Left ventricle myocardium superior (tissue), 1 donor: ENCODE measurements at regions not wholly inside any gene's neighbourhood (a gene's known extent, or its start where the extent isn't known, plus 50 kb on each side); places are given as distances from the start of the nearest gene placed in this dataset.
A peak's percentile ranks its signal among the peaks of the same experiment; 100 is the strongest.

Experiments used
- ATAC-seq: fragments of 200-7000 bp; cut with Tn5 transposase; one replicate; pipeline ENCODE4 v1.9.1; 2020; ENCODE audit warnings: mild to moderate bottlenecking, moderate library complexity
- DNase-seq: peaks from one replicate; pipeline ENCODE4 v3.0.0-alpha.2; 2020
- intact Hi-C: fragments of 100-400 bp; cut with micrococcal nuclease; formaldehyde crosslinking; loops from one replicate; pipeline ENCODE4 v1.11.0; 2022
- donor health status: DM: no; HTN: yes; CAD: no; lungs with severe emphysema.

DNA sequence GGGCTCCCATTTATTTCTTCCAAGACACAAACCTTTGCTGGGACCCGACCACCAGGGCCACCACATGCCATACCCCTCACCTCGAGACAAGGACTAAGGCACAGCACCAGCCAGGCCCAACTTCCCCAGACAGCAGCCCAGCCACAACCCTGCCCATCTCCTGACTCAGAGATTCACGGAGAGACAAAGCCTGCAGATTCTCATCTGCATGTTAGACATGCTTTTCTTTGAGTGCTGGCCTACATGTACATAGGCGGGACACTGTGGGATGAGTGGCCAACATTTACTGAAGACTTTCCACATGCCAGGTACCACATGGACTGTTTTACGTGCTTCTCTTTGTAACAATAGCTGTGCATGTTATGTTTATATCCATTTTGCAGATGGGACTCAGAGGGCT, 221.3 kb upstream of the ZMIZ1 start:
- intact Hi-C loops = no loop called here
- no peak for ATAC-seq

DNA sequence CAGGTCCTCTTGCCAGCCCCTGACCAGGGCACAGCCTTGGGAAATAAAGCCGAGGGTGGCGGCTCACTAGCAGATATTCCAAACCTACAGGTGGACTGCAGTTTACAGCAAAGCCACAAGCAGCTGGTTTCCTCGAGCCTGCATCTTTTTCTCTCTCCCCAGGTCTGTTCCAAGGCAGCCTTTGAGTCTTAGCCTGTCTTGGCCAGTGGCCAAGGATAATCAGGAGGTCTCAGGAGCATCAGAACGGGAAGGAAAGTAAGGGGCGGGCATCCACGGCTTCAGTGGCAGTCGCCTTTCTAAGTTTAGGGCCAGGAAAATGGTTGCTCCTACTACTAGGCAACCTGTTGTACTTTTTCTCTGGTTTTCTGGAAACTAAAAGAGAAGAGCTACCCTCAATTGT, 219.7 kb upstream of the ZMIZ1 start:
- ATAC-seq (no peak), DNase-seq (no peak)
- intact Hi-C loops = no loop called here

More for the DNA sequence above, 221.3 kb upstream of the ZMIZ1 start:
- no peak for DNase-seq

DNA sequence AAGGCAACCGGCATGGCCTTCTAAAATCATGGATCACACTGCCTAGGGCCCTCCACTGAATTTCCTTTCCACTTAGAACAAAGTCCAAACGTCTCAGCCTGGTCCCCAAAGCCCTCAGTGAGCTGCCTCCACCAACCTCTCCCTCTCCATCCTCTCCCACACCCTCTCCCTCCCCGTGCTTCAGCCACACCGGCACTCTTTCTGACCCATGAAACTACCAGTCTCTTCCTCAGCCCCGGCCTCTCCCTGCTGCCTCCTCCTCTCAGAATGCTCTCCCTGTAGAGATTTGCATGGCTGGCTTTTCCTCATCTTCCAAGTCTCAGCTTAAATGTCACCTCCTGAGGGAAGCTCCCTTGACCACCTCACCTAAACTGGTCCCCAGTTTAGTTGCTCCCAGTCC, 219.0 kb upstream of the ZMIZ1 start:
- ATAC-seq = no peak
- DNase-seq = no peak
- intact Hi-C loops = no loop called here

DNA sequence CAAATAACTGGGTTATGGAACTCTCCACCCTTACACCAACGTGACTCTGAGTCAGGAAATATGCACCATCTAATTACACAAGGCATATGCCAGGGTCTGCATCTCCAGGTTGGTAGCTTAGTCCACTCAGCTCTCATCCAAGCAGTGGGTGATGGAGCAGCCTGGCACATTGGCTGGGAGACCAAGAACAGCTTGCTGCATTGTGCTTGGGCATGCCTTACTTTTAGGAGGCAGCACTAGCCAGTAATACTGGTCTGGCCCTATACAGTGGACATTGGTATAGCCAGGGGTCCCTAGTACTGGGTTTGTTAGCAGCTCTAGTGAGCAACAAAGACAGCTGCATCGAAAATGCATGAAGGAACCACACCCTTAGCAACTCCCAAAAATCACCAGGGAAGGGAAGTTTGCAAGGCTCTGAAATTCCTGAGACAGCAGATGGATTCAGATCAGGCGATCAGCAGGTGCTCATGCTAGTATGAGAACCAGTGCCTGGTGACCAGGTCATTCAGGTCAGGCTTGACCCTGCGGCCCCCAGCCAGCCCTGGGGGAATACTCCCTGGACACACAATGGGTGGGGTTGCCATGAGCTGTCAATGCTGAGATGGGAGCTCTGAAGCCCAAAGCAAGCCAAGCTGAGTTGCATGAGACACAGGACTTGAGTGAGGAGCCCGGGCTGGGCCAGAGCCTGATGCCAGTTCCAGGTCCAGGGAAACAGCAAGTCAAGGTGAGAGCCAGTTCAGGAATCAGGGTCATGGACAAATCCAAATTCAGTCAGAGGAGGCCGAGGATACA, 217.9 kb upstream of the ZMIZ1 start:
- ATAC-seq (no peak), DNase-seq (no peak)
- intact Hi-C loops = no loop called here

DNA sequence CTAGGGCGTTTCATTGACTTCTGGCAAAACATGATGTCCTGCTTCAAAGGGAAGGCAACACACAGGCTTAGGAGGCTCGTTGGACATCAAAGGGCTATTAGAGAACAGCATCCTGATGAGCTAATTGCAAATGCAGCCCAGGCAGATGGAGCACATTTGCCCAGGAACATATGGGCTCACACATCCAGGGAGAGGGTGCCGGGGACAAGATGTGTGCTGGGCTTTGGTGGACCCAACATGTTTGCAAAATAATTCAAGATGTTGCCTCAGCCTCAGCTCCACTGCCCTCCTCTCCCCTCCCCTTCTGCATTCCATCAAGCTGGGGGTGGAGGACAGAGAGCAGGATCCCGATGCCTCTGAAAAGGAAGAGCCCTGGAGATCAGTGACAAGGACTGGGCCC, 217.1 kb upstream of the ZMIZ1 start:
- intact Hi-C loops = no loop called here
- no peak for DNase-seq
- no peak for ATAC-seq

DNA sequence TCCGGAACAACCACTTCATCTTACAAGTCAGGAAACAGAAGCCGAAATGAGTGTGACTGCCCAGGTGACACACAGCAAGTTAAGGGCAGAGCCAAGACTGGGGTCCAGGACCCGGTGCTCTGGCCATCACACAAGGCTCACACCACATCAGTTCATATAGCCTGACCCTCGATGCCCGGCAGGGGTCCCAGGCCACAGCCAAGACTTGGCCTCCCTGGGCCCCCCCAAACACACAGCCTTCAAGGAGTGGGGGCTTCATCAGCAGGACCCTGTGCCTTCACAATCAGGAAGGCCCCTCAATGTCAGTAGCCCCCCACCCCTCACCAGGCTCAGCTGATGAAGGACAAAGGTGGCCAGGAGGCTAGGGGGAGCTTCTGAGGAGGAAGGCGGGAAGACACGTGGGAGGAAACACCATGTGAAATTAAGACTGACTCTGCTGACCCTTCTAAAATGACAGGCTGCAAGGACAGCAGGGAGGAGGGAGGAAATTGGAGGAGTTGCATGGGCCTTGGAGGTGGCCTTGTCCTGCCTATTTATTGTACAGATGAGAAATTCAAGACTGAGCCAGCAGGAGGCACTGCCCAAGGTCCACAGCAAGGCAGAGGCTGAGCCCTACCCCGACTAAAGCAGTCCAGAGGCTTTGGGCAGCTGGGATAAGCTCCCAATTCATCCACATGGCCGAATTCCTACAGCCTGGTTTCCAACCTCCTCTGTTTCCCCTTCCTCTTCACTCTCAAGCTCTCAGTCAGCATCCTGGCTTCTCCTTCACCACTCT, 216.1 kb upstream of the ZMIZ1 start:
- no peak for DNase-seq
- intact Hi-C loops = no loop called here
- ATAC-seq = no peak

DNA sequence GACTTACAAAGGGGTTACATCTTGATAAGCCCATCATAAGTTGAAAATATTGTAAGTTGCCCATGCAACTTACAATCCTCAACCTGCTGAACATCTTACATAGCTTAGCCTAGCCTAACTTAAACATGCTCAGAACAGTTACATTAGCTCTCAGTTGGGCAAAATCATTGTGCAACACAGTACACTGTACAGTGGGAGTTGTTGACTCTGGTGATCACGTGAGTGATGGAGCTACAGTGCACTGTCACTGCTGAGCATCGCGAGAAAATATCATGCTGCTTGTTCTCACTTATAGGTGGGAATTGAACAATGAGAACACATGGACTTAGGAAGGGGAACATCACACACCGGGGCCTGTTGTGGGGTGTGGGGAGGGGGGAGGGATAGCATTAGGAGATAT, 214.9 kb upstream of the ZMIZ1 start:
- intact Hi-C loops = no loop called here
- no peak for DNase-seq
- no peak for ATAC-seq

DNA sequence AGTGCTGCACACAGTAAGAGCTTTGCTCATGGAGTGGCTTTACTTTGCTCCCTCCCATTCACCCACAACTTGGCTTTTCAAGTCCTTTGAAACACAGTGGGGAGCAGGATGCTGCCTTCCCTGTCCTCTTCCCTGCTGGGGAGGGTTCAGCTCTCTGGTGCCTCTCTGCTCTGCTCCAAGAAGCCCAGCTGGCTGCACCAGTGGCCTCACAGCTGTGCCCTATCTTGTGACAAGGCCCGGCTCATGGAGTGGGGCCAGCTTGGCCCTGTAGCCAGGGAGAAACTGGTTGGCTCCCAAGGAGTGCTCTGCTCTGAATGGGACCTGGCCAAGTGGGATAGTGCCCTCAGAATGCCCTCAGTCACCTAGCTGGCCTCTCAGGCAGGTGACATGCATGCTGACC, 212.3 kb upstream of the ZMIZ1 start:
- intact Hi-C loops = no loop called here
- ATAC-seq = peak; percentile 98
- DNase-seq = peak; percentile 92

DNA sequence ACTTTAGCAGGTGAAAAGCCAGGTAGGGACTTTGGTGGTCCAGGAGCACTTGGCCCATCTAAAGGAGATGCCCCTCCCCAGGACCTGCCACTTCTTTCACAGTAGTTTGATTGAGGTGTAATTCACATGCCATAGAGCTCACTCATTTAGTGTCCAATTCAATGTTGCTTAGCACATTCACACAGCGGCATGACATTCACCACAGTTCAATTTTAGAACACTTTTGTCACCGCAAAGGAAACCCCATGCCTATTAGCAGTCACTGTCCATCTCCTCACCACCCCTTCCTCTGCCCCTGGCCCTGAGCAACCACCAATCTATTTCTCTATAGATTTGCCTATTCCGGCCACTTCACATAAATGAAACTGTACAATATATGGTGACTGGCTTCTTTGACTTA, 211.6 kb upstream of the ZMIZ1 start:
- ATAC-seq (no peak), DNase-seq (no peak)
- intact Hi-C loops = no loop called here

DNA sequence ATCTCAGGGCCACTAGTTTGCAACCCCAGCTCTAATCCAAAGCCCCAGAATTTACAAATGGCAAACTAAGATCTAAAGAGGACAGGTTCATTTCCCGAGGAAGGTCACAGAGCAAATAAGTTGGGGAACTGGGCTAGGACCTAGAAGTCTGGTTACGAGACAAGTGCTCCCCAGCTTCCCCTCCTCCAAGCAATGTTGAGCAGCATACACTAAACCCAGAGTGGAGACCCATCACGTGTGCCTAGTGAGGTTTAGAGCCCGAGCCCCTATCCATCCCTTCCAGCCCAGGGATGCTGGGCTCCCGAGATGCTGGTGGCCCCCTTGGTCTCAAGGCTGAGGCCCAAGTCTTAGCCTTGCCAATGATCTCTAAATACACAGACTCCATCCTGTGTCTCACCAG, 209.5 kb upstream of the ZMIZ1 start:
- DNase-seq = no peak
- intact Hi-C loops = no loop called here
- ATAC-seq = no peak

DNA sequence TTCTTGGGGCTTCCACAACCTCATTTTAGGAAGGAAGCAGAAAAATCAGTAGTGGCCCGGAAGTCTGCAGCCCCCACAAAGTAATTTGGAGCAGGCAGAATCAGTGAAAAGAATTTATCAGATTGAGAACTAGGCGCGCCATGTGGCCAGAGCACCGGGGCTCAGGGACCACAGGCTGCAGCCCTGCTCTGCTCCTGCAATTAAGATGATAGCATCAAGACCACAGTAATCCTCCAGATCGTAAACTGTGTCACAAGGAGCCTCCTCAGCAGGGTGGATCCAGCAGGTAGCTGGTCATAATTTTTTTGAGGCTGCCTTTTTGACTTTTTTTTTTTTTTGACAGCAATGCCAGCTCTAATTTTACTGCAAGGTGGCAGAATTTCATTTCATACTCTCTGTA, 209.0 kb upstream of the ZMIZ1 start:
- intact Hi-C loops = no loop called here
- DNase-seq (no peak), ATAC-seq (no peak)

DNA sequence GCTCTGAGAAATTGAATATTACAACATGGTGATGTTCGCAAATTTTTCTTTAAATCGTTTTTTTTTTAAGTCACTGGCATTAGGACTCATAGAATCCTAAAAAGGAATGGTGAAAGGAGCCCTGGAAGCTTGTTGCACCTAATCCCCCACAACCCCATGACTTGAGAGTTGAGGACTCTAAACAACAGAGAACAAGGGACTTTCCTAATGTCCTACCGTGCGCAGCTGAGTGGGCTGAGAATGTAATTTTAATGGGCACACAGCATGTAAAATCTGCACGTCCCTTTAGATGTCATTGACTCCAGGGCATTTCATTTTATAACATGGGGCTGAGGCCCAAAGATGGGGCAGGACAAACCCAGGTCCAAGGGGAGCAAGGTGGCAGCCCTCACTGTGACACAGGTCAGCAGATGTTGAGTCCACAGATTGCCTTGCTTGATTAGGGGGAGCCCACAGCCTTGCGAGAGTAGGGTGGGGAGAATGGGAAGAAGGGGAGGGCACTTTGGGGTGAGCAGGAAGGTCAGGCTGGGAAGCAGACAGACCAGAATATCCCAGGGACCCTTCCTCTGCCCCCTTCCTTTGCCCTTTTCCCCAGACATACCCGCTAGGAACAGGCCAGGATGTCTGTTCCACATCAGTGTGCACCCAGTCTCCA, 208.4 kb upstream of the ZMIZ1 start:
- DNase-seq (no peak), ATAC-seq (no peak)
- intact Hi-C loops = no loop called here

DNA sequence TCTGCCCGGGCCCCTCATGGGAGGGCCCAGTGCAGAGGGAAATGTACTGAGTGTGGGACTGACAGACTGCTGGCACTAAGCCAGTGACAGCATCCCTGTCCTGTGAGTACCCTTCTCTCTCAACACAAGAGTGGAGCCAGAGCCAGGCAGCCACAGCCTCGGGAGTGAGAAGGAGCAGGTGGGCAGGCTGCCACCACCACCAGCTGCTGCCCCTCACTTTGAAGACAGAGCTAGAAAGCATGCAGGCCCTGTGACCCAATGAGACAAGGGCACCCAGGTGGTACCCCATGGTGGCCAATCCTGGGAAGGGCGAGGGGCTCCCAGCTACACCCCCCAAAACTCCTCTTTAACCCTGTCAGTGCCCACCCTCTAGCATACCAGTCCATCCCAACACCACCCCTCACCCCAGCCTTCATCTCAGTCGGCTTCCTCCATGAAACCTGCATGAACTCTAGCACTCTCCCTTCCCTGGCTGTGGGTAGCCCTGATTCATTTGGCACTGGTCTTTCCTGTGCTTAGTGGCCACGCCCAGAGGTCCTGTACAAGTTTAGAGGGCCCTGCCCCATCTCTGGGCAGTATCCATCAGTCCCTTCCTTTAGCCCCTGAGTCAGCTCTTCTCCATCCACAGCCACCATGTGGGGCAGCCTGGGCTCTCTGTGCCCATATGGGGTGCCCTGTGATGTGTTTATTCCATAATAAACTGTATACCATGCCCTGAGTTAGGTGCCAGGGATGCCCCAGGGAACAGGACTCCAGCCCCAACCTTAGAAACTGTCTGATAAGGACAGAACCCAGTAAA, 207.0 kb upstream of the ZMIZ1 start:
- intact Hi-C loops = no loop called here
- no peak for ATAC-seq
- no peak for DNase-seq

DNA sequence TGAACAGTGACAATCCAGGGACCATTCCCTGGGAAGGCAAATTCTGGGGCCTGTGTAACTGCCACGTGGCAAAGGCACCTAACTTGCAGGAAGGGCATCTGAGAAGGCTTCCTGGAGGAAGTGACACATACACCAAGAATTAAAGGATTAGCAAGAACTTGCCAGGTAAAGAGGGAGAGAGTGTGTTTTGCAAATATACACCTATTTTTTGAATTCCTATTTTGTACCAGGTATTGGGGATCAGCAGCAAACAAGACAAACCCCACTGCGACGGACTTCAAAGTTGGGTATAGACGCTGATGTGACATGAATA, 206.5 kb upstream of the ZMIZ1 start:
- DNase-seq = no peak
- ATAC-seq = no peak
- intact Hi-C loops = no loop called here

DNA sequence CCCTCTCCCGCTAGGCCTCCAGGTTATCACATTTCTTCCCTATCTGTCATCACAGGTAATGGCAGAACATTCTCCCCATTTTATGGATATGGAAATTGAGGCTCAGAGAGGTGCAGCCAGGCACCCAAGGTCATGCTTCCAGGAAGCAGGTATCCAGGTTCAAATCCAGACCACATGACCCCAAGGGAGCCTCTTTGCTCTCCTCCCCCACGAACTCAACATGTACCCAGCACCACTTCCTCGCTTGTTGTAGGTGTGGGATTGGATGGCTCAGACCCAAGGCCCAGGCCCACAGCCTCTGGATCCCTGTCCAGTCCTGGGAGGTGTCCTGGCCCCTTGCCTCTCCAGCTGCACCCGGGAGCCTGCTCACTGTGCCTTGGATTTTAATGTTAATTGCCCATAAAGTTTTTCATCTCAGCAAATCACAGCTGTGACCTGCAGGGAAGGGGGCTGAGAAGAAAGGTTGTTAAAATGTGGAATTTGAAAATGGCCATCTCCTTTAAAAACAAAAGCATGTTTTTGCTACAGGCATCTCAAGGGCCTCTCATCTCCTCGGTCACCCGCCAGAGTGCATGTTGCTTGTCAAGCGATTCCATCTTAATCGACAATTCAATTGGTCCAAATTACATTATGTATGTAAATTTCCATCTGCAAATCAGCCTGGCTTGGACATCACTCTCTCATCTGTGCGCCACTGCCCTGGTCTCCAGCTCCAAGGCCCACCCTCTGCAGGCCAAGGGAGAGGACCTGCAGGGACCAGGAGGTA, 205.4 kb upstream of the ZMIZ1 start:
- intact Hi-C loops = no loop called here
- DNase-seq (no peak), ATAC-seq (no peak)

DNA sequence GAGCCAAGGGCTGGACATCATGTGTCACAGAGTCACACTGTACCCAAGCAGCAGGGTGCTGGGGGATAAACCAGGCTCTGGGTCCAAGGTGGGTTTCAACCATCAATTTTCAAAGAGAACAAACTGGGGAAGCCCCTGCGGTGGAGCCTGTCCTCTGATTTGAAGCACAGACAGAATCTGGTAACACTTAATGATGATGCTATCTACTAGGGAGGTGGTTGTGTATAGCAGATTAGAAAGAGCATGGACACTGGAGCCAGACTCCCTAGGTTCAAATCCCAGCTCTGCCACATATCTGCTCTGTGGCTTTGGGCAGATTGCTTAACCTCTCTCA, 204.9 kb upstream of the ZMIZ1 start:
- DNase-seq = no peak
- intact Hi-C loops = no loop called here

DNA sequence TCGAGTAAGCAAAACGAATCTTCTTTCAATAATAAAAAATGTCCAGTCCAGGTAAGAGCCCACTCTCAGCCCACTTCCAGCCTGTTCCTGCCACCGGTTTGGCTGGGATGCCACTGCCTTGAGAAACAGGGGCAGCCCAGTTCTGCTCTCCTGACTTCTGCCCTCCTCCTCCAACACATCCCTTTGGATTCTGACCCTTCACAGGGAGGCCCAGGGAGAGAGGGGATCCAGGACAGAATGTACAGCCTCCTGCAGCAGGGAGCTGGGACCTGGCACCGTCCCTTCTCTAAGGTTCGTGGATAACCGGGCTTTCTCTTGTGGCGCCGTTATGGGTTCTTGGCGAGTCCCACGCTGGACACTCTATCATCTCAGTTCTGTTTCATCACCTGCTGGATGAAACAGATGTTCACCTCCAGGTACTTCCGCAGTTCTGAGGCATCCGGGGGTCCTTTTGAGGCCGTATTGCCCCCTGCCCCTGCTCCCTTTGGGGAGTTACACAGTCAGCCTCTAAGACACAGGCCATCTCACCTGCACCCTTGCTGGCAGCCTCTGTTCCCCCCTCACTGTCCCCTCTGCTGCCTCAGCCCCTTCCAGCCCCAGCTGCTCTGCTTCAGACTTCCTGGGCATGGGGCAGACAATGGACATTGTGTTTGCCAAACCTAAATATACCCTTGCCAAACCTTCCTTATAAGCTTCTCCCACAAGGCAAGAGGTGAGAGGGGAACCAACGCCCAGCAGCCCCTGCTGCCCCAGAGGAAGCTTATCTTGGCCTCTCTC, 203.8 kb upstream of the ZMIZ1 start:
- no peak for DNase-seq
- intact Hi-C loops = no loop called here
- no peak for ATAC-seq

More for the DNA sequence above, 204.9 kb upstream of the ZMIZ1 start:
- ATAC-seq = no peak

DNA sequence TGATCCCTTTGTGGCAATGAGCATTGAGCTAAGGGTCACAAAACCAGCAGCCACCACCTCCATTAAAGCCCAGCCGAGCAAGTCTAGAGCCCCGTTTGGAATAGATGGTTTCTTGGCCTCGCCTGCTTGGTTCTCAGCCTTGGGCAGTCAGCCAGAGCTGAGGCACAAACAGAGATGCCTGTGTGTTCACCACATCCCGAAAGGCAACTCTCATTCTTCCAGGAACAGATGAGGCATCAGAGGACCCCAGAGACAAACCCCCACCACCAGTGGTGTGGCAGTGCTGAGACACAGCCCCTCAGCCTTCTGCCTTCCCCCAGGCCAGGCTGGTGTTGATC, 203.3 kb upstream of the ZMIZ1 start:
- intact Hi-C loops = no loop called here
- peak; percentile 53 for DNase-seq
- peak; percentile 35 for ATAC-seq
